HG03432 (cell line): ENCODE measurements at regions not wholly inside any gene's neighbourhood (a gene's known extent, or its start where the extent isn't known, plus 50 kb on each side); places are given as distances from the start of the nearest gene placed in this dataset.
"Not testable (repeated sequence)": the region's sequence is repeated elsewhere in the genome, so short reads cannot be mapped to it uniquely, and the experiment has no call there.

Experiments
- ATAC-seq: cut with Tn5 transposase; IDR thresholded peaks from one replicate; pipeline ENCODE4 v1.9.1; 2021; ENCODE audit warnings: mild to moderate bottlenecking, moderate library complexity; ENCODE audit not compliant: unreplicated experiment

- no peak for ATAC-seq
Measured at GRCh38 chr21:35203093-35203977, 154.2 kb upstream of the RUNX1 start.

- no peak for ATAC-seq
Measured at GRCh38 chr21:35202431-35202830, 153.3 kb upstream of the RUNX1 start.

DNA sequence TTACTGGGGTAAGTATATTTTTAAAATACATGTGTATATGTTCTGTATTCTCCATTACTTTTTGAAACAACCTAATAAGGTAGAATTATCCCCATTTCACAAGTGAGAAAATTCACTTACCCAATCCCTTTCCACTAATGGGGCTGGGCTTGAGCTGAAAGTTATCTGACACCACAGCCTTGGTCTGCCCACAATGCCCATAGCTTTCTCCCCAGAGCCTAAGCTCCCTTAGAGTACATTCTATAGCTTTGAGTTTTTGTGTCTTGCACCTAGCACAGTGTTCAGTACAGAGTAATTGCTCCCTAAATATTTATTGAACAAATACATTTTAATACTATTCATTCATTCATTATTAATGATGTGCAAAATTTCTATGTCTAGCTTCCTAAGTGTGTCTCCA is 152.7 kb upstream of the RUNX1 start:
- no peak for ATAC-seq

DNA sequence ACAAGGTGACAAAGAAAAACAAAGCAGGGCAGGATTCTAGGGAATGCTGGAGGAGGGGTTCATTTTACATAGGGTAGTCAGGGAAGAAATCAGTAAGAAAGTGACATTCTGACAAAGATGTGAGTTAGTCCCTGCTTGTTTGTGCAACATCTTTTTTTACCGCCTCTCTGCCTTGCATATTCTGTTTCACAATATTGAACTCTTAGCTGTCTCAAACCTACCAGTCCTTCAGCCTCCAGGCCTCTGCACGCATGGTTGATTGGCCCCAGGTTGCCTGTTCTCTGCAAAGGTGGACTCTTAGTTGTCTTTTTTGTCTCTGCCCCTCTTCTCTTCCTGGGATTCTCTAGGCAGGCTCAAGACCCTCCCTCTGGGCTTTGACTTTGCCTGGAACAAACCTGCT is 152.2 kb upstream of the RUNX1 start:
- ATAC-seq, result no peak

DNA sequence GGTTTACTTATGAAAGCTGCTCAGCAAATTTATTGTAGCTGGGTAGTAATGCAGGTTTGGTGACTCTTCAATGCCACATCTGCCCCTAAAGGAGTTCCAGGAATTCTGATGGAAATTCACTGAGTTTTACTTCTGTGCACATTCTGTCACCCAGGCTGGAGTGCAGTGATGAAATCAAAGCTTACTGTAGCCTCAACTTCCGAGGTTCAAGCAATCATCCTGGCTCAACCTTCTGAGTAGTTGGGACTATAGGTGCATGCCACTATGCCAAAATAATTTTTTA is 150.6 kb upstream of the RUNX1 start:
- ATAC-seq, result no peak

DNA sequence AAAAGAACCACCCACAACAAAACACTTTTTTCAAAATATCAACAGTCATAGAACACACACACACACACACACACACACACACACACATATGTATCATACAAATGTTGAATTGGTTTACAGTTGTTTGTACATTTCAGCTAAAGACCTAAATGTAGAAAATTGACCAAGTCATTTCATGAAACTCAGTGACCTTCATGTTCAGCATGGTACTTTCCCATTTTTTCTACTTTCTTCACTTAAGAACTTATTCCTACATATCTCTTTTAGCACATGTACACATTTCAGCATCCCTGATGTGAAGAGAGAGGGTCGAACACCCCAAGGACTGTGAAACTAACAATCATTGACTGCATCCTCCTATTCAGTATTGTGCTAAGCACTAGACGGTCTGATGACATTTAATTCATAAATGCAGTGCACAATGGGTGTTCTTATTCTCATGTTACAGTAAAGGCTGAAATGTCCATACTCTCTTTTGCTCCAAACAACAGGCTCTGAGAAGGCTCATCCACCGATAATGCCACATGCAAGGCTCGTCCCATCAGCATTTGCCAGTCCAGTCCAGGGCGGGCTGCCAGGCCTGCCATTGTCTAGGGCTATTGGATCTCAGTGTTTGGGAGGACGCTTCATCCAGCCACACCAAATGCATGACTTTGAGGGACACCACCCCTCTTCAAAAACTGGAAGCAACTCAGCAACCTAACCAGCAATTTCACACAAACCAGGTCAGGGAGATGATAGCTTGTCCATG is 150.1 kb upstream of the RUNX1 start:
- no peak for ATAC-seq

GRCh38 chr21:35198565-35198964 is 149.5 kb upstream of the RUNX1 start:
- no peak for ATAC-seq

DNA sequence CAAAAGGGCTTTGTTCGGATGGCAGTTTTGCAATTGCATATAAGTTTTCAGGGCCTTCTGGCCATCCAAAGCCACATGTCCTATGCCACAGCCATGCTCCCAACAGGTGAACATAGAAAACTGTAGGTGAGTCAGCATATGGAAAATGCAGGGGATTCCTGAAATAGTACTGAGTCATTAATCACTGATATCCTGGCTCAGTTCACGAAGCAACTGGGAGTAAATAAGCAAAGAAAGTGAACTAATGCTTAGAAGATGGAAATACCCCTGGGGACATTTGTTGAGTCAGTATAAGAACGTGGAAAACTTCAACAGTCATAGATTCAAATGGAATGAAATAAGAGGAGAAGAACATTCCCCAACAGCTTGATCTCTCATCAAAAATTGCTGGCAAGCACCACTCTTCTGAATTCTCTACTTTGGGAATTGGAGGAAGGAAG is 148.9 kb upstream of the RUNX1 start:
- ATAC-seq, result no peak

- ATAC-seq, result no peak
Measured at GRCh38 chr21:35197191-35197590, 148.1 kb upstream of the RUNX1 start.

DNA sequence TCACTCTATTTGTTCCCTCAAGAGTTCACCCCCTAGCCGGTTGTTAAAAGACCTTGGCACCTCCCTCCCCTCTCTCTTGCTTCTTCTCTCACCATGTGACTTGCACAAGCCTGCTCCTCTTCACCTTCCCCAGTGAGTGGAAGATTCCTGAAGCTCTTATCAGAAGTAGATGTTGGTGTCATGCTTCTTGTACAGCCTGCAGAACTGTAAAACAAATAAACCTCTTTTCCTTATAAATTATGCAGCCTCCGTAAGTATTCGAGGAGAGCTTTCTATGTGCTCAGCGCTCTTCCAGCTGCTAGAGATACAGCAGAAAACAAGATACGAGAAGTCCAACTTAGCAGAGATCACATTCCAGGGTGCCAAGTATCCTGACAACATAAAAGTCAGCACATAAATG is 147.0 kb upstream of the RUNX1 start:
- ATAC-seq, result no peak

GRCh38 chr21:35195232-35195631 is 146.1 kb upstream of the RUNX1 start:
- no peak for ATAC-seq

DNA sequence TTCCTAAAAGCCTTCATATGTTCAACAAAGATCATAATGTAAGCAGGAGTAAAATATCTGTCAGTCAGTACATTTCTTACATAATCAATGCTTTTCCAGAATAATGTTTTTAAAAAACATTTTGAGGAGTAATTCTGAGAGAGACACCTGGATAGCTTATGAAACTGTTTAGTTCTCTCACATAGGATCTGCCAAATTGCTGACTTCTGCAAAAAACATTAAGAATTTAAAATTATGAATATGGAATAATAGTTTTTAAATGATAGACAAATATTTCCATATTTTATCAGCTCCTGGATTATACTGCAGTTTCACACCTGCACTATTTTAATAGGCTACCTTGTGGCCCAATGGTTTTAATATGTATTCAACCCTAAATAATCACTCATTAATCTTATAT is 142.7 kb upstream of the RUNX1 start:
- ATAC-seq, result no peak

DNA sequence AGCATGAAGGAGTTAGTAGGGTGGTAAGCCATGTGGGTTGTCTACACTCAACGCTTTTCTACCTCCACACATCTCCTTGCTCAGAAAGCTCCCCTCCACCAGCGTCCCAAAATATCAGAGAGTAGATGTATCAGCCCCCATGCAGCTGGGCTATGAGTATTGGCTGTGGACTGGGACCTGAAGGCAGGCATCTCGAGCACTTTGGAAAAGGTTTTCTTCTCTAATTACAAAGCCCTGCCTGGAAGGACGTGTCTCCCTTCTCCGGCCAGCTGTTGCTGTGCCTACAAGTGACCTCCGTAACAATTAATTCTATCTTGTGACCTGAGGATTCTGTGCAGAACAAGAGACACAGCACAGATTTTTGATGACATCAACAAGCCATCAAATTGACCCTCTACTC is 142.0 kb upstream of the RUNX1 start:
- no peak for ATAC-seq

GRCh38 chr21:35190201-35190701 is 141.1 kb upstream of the RUNX1 start:
- ATAC-seq, result peak; percentile 8

DNA sequence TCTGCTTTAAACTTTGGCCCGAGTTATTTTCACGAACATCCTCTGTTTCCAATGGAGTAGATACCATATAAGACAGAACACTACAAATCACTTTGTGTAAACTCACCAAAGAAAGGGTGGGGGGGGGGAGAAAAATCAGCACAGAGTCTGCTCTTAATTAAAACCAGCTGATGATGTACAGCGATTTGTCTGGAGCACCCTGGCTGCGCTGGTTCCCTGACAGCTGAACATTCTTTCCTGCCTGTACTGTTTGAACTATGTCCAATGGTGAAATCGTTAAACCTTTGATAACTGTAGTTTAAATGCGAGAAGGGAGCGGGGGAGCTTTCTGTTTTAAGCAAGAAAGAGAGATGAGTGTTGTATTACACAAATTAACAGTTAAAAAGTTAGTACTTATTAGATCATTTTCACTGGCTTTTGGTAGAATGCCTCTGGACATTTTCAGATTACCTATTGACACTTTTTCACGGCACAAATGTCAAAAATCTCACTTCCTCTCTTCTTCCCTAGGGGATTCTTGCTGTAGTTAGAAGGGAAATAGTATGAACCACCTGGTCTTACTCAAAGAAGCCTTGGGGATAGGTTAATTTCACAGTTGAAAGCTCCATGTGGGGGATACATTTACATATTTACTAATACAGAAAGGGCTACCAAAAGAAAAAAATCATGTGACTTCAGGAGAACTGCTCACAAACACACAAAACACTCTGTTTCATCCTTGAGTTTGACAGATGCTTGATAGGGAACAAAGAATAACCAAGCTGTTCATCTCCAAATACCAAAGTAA is 140.2 kb upstream of the RUNX1 start:
- ATAC-seq, result peak; percentile 98

- not testable (repeated sequence) for ATAC-seq
Measured at GRCh38 chr21:35183389-35183788, 134.3 kb upstream of the RUNX1 start.

GRCh38 chr21:35179990-35180540 is 131.0 kb upstream of the RUNX1 start:
- no peak for ATAC-seq

GRCh38 chr21:35178827-35179226 is 129.7 kb upstream of the RUNX1 start:
- no peak for ATAC-seq

DNA sequence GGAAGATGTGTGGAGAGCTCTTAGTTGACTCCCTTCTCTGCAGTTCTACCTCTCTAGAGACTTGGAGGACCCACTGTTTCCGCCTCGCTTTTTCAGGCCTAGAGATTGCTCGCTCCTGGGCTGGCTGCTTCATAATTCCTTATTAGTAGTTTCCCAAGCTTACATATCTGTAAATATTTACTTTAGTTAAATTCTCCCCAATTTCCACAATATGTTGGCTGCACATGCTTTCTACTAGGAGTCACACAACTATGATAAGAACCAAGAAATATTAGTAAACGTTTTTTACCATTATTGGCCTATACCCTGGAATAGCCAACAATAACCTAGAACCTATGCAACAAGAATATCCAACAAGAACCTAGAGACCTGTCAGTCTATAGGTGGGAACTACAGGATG is 129.0 kb upstream of the RUNX1 start:
- no peak for ATAC-seq

DNA sequence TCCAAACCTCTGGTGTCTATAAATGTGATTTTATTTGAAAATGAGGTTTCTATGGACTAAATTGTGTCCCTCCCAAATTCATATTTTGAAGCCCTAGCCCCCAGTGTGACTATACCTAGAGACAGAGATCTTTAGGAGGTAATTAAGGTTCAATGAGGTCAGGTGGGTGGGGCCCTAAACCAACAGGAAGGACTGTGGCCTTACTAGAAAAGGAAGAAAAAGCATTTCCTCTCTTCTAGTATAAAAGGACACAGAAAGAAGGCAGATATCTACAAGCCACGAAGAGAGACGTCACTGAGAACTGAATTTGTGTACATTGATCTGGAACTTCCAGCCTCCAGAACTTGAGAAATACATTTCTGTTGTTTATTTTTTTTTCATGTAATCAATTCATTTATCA is 123.1 kb upstream of the RUNX1 start:
- ATAC-seq, result no peak

- ATAC-seq, result no peak
Measured at GRCh38 chr21:35171385-35171784, 122.3 kb upstream of the RUNX1 start.
